GM19463 (cell line): ENCODE measurements at regions not wholly inside any gene's neighbourhood (a gene's known extent, or its start where the extent isn't known, plus 50 kb on each side); places are given as distances from the start of the nearest gene placed in this dataset.

Experiments used
- ATAC-seq: cut with Tn5 transposase; IDR thresholded peaks from one replicate; pipeline ENCODE4 v1.9.1; 2021; ENCODE audit warnings: mild to moderate bottlenecking, moderate library complexity; ENCODE audit not compliant: unreplicated experiment

GRCh38 chr5:82622205-82622604, 344.1 kb upstream of the RPS23 start:
- no peak for ATAC-seq

DNA sequence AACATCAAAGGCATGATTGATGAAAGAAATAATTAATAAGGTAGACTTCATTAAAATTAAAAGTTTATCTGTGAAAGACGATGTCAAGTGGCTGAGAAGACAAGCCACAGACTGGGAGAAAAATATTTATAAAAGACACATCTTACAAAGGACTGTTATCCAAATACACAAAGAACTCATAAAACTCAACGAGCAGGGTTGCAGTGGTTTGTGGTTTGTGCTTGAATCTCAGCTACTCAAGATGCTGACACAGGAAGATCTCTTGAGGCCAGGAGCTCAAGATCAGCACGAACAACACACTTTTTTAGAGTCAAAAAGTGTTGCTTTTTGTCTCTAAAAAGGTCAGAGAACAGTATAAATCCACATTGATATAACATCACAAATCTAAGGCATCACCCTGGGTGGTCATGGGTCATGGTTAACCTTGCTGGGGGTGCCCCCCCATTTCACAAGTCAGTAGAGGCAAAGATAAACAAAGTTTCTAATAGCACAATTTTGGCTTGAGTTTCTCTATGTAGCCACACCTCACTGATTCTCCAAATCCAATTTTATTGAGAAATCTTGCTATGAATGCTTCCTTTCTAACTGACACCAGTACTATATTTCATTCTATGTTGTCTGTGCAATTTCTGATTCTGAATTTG, 342.9 kb upstream of the RPS23 start:
- ATAC-seq = no peak

- ATAC-seq = no peak
Measured at GRCh38 chr5:82619097-82619496, 340.9 kb upstream of the RPS23 start.

DNA sequence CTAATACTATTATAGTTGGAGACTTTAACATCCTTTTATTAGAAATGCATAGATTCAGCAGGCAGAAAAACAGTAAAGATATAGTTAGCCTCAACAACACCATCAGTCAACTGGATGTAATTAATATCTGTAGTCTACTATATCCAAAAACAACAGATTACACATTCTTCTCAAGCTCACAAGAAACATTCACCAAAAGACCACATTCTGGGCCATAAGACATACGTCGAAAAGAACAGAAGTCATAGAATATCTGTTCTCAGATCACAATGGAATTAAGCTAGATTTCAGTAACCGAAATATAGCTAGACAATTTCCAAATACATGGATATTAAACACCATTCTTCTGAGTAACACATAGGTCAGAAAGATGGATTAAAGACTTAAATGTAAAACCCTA, 336.6 kb upstream of the RPS23 start:
- ATAC-seq = no peak

DNA sequence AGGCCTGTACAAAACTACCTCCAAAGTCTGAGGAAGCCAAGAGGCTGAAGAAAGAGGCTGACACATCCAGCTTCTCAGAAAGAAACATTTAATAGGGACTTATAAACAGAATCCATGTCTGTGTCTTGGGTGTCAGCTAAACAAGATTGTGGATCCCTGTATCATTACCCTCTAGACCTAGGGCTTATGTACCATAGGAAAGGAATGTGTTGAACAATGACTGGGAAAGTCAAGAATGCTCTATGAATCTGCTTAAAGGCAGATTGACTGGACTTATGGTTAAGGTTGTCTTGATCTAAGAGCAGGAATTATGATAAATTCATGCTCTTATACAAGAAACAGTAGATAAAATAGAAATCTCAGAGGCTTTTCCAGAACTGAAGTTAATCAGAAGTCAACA, 335.7 kb upstream of the RPS23 start:
- ATAC-seq = no peak

- ATAC-seq = no peak
Measured at GRCh38 chr5:82610686-82611085, 332.5 kb upstream of the RPS23 start.

- no peak for ATAC-seq
Measured at GRCh38 chr5:82605441-82605973, 327.4 kb upstream of the RPS23 start.

- ATAC-seq = no peak
Measured at GRCh38 chr5:82603033-82603987, 325.2 kb upstream of the RPS23 start.

GRCh38 chr5:82601861-82602260, 323.7 kb upstream of the RPS23 start:
- no peak for ATAC-seq

GRCh38 chr5:82601077-82601476, 322.9 kb upstream of the RPS23 start:
- no peak for ATAC-seq

DNA sequence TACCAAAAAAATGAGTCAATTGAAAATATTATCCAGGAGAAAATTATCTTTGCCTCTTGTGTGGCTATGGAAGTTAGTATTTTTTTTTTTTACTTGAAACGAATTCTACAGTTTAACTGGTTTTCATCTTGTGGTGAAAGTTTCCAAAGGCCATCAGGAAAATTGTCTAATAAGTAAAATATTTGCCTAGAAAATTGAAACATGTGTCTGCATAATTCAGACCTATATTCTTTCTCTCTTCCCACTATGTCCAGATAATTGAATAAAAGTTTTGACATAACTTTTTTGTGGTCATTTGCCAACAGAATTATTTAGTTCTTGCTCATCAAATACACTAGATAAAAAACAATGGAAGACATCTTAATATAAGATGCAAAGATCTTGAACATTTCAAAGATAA, 321.5 kb upstream of the RPS23 start:
- ATAC-seq = no peak

GRCh38 chr5:82599030-82599429, 320.9 kb upstream of the RPS23 start:
- ATAC-seq = no peak

DNA sequence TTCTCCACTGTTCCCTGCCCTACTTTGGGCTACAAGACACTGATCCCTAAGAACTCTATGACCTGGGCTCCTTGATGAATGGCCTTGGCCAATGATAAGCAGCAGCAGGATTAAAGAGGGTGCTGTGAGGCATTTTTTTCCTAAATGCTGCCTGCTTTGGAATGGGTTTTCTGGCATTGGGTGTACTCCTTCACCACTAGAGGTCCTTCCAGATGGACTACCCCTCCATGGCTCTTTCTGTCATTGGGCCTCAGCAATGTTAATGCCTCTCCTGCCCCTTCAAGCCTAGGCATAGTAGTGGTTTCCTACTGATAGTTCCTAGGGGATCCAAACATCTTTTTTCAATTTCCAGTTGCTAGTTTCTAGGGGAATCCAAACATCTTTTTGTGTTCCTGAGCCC, 319.3 kb upstream of the RPS23 start:
- ATAC-seq = no peak

- ATAC-seq = no peak
Measured at GRCh38 chr5:82596451-82596850, 318.3 kb upstream of the RPS23 start.

- ATAC-seq = no peak
Measured at GRCh38 chr5:82595113-82595512, 317.0 kb upstream of the RPS23 start.

DNA sequence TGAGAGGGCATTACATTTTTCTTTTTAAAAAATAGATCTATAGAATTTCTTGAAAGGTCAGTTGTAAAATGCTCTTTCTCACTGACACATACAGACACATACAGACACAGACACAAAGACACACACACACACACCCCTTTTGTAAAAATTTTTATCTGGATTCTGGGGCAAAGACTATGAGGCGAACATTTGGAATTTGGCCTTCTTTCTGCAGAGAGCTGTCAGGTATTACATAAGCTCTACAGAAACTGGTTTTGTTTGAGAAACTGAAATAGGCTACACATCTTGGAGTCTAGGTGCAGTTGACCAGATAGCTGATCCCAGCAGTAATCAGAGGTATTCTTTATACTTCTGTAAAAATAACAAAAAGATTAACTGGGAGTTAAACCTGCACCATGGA, 315.9 kb upstream of the RPS23 start:
- ATAC-seq = no peak

DNA sequence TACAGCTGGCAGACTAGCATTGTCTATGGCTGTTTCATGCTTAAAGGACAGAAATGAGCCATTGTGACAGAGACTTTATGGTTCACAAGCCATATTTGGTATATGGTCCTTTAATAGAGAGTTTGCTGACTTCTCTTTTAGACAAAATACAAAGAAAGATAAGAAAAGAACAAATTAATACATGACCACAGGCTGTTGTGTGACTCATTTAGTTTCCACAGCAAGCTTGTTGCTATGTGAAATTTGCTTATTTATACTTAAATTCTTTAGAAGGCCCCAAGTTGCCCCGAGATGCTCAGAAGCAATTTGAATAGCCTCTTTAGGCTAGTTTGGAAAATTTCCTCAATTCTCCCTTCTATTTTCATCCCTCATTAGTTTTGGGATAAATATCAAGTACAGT, 315.3 kb upstream of the RPS23 start:
- no peak for ATAC-seq

DNA sequence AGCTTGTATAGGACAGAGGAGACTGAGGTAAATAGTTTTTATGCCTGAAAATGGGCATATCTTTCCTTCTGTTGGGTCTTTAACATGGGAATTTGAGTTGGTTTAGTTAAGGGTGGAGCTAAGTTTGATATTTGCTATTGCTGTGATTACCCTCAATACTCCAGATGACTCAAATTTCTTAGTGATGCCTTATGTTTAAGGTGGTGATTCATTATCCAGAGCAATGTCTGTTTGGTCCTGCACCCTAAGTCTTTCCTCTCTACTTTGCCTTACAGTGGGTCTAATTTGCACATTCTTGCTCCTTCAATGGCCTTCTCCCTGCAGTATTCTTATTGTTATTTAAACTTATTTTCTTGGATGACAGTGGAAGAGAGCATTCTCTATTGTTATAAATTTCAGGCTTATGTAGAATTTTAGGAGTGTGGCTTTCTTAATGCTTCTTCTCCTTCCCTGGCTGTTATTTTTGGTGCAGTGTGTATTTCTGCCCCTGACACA, 312.9 kb upstream of the RPS23 start:
- ATAC-seq = no peak

- ATAC-seq = no peak
Measured at GRCh38 chr5:82590112-82590511, 312.0 kb upstream of the RPS23 start.

DNA sequence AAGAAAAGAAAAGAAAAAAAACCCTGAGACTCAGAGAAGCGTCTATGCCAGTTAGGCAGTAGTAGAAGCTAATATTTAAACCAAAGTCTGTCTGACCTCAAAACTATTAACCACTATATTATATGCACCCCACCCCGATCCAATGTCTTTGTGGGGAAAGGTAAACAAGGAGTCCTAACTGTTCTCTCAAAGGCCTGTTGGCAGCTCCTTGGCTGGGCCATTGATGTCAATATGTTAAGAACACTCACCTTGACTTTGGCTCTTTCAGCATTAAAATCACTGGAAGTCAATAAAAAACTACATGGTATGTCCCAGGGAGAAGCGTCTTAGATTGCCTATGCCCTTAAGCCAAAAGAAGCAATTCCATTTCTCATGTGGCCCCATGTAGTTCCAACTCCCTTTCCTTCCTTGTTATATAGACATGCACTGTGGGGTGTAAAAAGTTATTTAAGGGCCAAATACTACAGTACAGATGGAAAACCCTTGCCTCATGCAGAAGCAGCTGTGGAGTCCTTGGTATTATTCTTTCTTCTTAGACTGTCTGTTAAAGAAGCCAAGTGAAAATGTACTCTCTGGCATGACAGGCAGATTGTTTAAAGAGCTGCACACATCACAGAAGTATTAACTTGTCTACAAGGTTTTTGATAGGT, 308.6 kb upstream of the RPS23 start:
- no peak for ATAC-seq

DNA sequence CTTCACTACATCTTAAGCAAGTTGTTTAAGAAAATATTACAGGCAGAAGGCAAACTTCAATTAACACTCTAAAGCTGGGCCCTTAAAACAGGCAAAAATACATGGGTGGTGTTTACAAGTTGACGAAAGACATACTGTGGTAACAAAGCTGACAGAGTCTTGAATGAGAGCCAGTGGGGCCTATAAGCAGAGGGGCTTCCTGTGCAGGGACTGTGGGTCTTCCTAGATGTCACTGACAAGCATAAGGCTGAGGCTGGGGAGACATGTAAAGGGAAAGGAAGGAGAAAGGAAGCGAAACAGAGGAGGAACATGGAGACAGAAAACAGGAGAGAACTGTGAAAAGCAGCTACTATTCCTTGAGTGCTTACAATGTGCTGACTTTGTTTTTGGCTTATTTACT, 308.0 kb upstream of the RPS23 start:
- no peak for ATAC-seq
